AG09319 (cell line): ENCODE measurements at regions not wholly inside any gene's neighbourhood (a gene's known extent, or its start where the extent isn't known, plus 50 kb on each side); places are given as distances from the start of the nearest gene placed in this dataset.

ENCODE experiments used
- DNase-seq: peaks from one replicate; pipeline ENCODE4 v3.0.0-alpha.2; 2010; ENCODE audit warnings: low read depth; ENCODE audit errors: extremely low read depth
- TF ChIP-seq, protein P1 (sequence below): IDR thresholded peaks from 2 replicates; pipeline ENCODE4 v1.5.1; 2011; ENCODE audit warnings: low read depth, mild to moderate bottlenecking, inconsistent platforms, low read length, moderate library complexity

GRCh38 chr6:168155821-168156741, 77.1 kb upstream of the FRMD1 start:
- DNase-seq: no peak
- TF ChIP-seq, protein P1, sequence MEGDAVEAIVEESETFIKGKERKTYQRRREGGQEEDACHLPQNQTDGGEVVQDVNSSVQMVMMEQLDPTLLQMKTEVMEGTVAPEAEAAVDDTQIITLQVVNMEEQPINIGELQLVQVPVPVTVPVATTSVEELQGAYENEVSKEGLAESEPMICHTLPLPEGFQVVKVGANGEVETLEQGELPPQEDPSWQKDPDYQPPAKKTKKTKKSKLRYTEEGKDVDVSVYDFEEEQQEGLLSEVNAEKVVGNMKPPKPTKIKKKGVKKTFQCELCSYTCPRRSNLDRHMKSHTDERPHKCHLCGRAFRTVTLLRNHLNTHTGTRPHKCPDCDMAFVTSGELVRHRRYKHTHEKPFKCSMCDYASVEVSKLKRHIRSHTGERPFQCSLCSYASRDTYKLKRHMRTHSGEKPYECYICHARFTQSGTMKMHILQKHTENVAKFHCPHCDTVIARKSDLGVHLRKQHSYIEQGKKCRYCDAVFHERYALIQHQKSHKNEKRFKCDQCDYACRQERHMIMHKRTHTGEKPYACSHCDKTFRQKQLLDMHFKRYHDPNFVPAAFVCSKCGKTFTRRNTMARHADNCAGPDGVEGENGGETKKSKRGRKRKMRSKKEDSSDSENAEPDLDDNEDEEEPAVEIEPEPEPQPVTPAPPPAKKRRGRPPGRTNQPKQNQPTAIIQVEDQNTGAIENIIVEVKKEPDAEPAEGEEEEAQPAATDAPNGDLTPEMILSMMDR: no peak

DNA sequence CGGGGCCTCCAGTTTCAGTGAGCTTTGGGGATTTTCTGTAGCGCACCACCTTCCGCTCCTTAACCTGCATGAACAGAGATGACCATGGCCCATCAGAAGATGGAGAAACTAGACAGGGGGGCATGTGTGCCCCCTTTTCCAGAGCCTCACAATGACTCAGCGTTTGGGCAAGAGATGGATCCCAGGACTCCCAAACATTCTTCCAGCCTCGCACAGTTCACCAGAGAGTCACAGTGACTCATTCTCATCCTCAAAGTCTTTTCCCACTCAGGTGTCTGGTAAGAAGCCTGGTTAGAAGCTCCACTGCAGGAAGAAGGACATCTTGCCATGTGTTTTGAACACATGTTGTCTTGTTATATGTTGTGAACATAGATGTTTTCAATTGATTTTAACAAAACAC, 76.2 kb upstream of the FRMD1 start:
- TF ChIP-seq, protein P1: no peak
- DNase-seq: no peak

DNA sequence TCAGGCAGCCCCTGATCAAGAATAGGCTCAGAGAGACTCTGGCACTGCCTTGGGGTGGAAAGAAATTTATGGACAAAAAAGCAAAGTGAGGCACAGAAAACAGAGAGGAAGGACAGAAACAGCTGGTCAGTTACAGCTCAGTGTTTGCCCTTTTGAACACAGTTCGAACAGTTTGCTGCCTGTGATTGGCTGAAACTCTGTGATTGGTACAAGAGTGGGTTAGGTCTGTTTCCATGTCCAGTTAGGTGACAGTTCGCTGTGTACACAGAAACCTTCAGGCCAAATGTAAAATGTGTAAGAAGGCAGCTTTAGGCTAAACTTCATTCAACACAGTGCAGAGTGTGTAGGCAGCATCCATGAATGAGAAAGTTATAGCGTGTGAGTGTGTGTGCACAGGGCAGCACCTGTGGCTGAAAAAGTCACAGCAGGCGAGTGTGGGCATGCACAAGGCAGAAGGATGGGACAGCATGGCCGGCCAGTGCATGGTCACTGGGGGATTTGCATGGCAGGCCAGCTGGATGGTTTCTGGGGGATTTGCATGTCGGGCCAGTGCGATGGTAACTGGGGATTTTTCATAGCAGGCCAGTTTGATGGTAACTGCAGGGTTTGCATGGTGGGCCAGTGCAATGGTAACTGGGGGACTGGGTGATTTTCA, 75.4 kb upstream of the FRMD1 start:
- TF ChIP-seq, protein P1: no peak
- no peak for DNase-seq

DNA sequence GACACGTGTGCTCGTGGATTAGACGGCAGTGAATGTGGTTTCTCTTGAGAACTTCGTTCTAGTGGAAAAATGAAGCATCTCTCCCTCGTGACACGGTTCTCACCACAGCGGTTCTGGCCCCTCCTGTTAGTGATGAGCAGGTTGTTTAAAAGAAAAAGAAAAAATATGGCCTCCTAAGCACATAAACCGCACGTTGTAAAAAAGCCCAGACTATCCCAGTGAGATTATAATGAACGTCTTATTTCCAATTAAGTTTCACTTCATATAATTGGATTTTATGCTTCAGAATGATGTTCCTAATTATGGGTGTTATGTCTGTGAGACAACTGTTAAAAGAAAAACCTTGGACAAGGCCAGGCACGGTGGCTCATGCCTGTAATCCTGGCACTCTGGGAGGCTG, 74.5 kb upstream of the FRMD1 start:
- no peak for DNase-seq
- TF ChIP-seq, protein P1: no peak

DNA sequence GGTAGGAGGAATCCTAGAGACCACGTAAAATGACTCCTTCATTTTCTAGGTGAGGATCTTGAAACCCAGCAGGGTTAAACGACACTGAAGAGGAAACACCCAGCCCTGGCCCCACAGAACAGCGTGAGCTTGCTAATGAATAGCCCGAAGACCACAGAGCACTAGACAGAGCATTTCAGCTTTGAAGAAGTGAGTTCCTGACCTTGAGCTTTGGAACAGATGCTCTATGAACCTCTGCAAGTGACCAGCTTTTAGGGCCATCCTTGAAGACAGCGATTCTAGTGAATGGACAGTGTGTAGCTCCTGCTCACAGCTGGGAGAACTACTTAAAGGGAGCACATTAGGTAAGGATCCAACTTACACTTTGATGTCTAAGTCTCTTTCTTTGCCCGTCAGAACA, 74.0 kb upstream of the FRMD1 start:
- no peak for DNase-seq
- TF ChIP-seq, protein P1: no peak

- no peak for DNase-seq
- TF ChIP-seq, protein P1: no peak
Measured at GRCh38 chr6:168152306-168152963, 73.4 kb upstream of the FRMD1 start.
